Tibial artery (tissue), 4 donors: ENCODE measurements at regions not wholly inside any gene's neighbourhood (a gene's known extent, or its start where the extent isn't known, plus 50 kb on each side); places are given as distances from the start of the nearest gene placed in this dataset.

Source experiments
- DNase-seq, 2 donors: peaks; one replicate each; pipeline ENCODE4 v3.0.0-alpha.2; 2019
- H3K27ac ChIP-seq, 2 donors: fragments of 200-600 bp; sonication (generic) in 1 of 2; 1 replicate in 1 of 2; 2 replicates in 1 of 2; pipeline ENCODE4 v1.5.1; 2018 to 2019; ENCODE audit warnings: mild to moderate bottlenecking in 1 of 2
- H3K27me3 ChIP-seq, 2 donors: fragments of 200-600 bp; sonication (generic) in 1 of 2; one replicate each; pipeline versions ENCODE4 v1.5.1 to v1.6.0; 2016 to 2019
- H3K36me3 ChIP-seq, 3 donors: fragments of 200-600 bp; sonication (generic) in 2 of 3; one replicate each; pipeline ENCODE4 v1.5.1; 2016 to 2019; ENCODE audit warnings: mild to moderate bottlenecking in 2 of 3
- H3K4me1 ChIP-seq, 4 donors: fragments of 200-600 bp; sonication (generic) in 2 of 4; 1 replicate in 3 of 4; 2 replicates in 1 of 4; pipeline ENCODE4 v1.5.1; 2016 to 2019
- H3K4me3 ChIP-seq, 2 donors: fragments of 200-600 bp; sonication (generic) in 1 of 2; 1 replicate in 1 of 2; 2 replicates in 1 of 2; pipeline ENCODE4 v1.5.1; 2018 to 2019; ENCODE audit warnings: mild to moderate bottlenecking in 2 of 2
- H3K9me3 ChIP-seq, 3 donors: fragments of 200-600 bp; sonication (generic) in 1 of 3; one replicate each; pipeline ENCODE4 v1.5.1; 2016 to 2019
- CTCF ChIP-seq, 2 experiments: fragments of 200-600 bp in 1 of 2; fragments of 450-650 bp in 1 of 2; IDR thresholded peaks; one replicate each; pipeline ENCODE4 v1.5.1; 2017 to 2019; ENCODE audit warnings: antibody characterized with exemption in 2 of 2, mild to moderate bottlenecking in 1 of 2, moderate library complexity in 1 of 2
- intact Hi-C: fragments of 100-400 bp; cut with DNase I; formaldehyde crosslinking; loops from one replicate; pipeline ENCODE4 v1.15.0; 2023; ENCODE audit warnings: low total_unique reads

- intact Hi-C loops = no loop called here
- Histone ChIP-seq H3K36me3 (no peaks in the 10 kb centered on the region), H3K27ac (no peak overlapping the region), H3K4me3 (no peak overlapping the region), H3K4me1 (no peaks in the 10 kb centered on the region), H3K27me3 (no peaks in the 10 kb centered on the region), H3K9me3 (no peaks in the 10 kb centered on the region)
- TF ChIP-seq CTCF (IDR thresholded peaks at IDR 0.05) = no peak
- DNase-seq = no peak
Measured at GRCh38 chr2:147174824-147175254, 670.0 kb upstream of the ACVR2A start.

DNA sequence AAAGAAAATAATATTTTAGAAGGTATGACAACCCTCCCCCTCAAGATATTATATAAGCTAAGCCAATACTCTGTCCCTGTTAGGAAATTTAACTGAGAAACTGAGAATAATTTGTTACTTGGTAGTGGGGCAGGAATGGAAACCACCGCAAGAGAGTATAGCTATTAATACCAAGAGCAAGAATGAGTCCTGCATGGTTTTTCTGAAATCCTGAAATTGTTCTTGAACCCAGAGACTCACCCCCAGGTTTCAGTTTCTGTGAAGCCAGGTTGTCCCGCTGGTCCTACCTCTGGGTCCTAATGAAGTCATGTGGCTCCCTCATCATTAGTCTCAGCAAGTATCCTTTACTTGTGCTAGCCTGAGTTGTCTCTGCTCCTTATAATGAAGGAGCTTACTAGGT is 671.0 kb upstream of the ACVR2A start:
- Histone ChIP-seq H3K4me1 (no peaks in the 10 kb centered on the region), H3K36me3 (no peaks in the 10 kb centered on the region), H3K27ac (no peak overlapping the region), H3K4me3 (no peak overlapping the region), H3K9me3 (no peaks in the 10 kb centered on the region), H3K27me3 (no peaks in the 10 kb centered on the region)
- DNase-seq = no peak
- intact Hi-C loops = no loop called here
- TF ChIP-seq CTCF (IDR thresholded peaks at IDR 0.05) = no peak

- H3K27ac ChIP-seq = no peak overlapping the region
- TF ChIP-seq CTCF (IDR thresholded peaks at IDR 0.05) = no peak
- no peak for DNase-seq
- intact Hi-C loops = no loop called here
- no peaks in the 10 kb centered on the region for H3K9me3 ChIP-seq
- H3K27me3 ChIP-seq = no peaks in the 10 kb centered on the region
- no peaks in the 10 kb centered on the region for H3K4me1 ChIP-seq
- no peak overlapping the region for H3K4me3 ChIP-seq
- no peaks in the 10 kb centered on the region for H3K36me3 ChIP-seq
Measured at GRCh38 chr2:147173189-147173581, 671.6 kb upstream of the ACVR2A start.

GRCh38 chr2:147172493-147173188 is 672.2 kb upstream of the ACVR2A start:
- H3K4me3 ChIP-seq = no peak overlapping the region
- intact Hi-C loops = no loop called here
- no peaks in the 10 kb centered on the region for H3K27me3 ChIP-seq
- no peak for DNase-seq
- H3K36me3 ChIP-seq = no peaks in the 10 kb centered on the region
- H3K27ac ChIP-seq = no peak overlapping the region
- H3K9me3 ChIP-seq = no peaks in the 10 kb centered on the region
- no peak for TF ChIP-seq CTCF (IDR thresholded peaks at IDR 0.05)
- no peaks in the 10 kb centered on the region for H3K4me1 ChIP-seq

GRCh38 chr2:147171941-147172340 is 672.9 kb upstream of the ACVR2A start:
- no peak for DNase-seq
- Histone ChIP-seq H3K36me3 (no peaks in the 10 kb centered on the region), H3K4me1 (no peaks in the 10 kb centered on the region), H3K4me3 (no peak overlapping the region), H3K9me3 (no peaks in the 10 kb centered on the region), H3K27me3 (no peaks in the 10 kb centered on the region), H3K27ac (no peak overlapping the region)
- TF ChIP-seq CTCF (IDR thresholded peaks at IDR 0.05) = no peak
- intact Hi-C loops = no loop called here

GRCh38 chr2:147170932-147171331 is 673.9 kb upstream of the ACVR2A start:
- no peaks in the 10 kb centered on the region for H3K4me1 ChIP-seq
- no peak for TF ChIP-seq CTCF (IDR thresholded peaks at IDR 0.05)
- no peak overlapping the region for H3K4me3 ChIP-seq
- no peaks in the 10 kb centered on the region for H3K27me3 ChIP-seq
- no peaks in the 10 kb centered on the region for H3K9me3 ChIP-seq
- no peak overlapping the region for H3K27ac ChIP-seq
- DNase-seq = no peak
- H3K36me3 ChIP-seq = no peaks in the 10 kb centered on the region
- intact Hi-C loops = no loop called here
